ENCODE measurements at regions not wholly inside any gene's neighbourhood (a gene's known extent, or its start where the extent isn't known, plus 50 kb on each side); places are given as distances from the start of the nearest gene placed in this dataset.

GRCh38 chr4:77465271-77465670, 140.3 kb upstream of the CXCL13 start:
- CTCF ChIA-PET, result interaction anchor here (1.2 to 1.4 kb wide), 3 partner anchors 15 to 151 kb away, joined by 3 to 6 read pairs (median 3); no protein-coding TSS in a partner anchor
- H3K4me1 ChIP-seq, result no peaks in the 10 kb centered on the region
- WGBS (ENCODE audit: missing lambda C conversion rate), result 51% methylated on average over 2 of the region's 2 CpGs
- no peak overlapping the region for H3K4me3 ChIP-seq
- ATAC-seq (peak in 1 of 2 experiments; percentile 38; a peak in 1 of 6 replicates), DNase-seq (ENCODE audit: low read depth in 1 of 2, low spot score in 1 of 2) (no peak), FAIRE-seq (no peak)
- no peak overlapping the region for H3K4me2 ChIP-seq
- no peaks in the 10 kb centered on the region for H3K9me3 ChIP-seq
- TF ChIP-seq SMC3 (IDR thresholded peaks at IDR 0.05) (0 out of 3 replicates have a peak, but pooled peaks have one; percentile 15), RARB (CRISPR knock-in tag; IDR thresholded peaks at IDR 0.05) (no peak), RAD21 (conservative IDR thresholded peaks at IDR 0.05 in 1 of 2, IDR thresholded peaks at IDR 0.05 in 1 of 2) (peak; percentile 17 to 41; a peak in 2 of 5 replicates)
- H3K27ac ChIP-seq, result no peak overlapping the region
- POLR2A ChIA-PET, result no interaction called here

DNA sequence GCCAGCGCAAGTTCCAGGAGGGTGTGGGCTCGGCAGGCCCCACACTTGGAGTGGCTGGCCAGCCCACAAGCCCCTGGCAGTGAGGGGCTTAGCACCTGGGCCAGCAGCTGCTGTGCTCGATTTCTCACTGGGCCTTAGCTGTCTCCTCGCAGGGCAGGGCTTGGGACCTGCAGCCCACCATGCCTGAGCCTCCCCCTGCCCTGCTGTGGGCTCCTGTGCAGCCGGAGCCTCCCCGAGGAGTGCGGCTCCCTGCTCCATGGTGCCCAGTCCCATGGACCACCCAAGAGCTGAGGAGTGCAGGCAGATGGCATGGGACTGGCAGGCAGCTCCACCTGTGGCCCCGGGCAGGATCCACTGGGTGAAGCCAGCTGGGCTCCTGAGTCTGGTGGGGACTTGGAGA, 139.2 kb upstream of the CXCL13 start:
- WGBS (ENCODE audit: missing lambda C conversion rate), result 0% methylated on average over 1 of the region's 8 CpGs
- Histone ChIP-seq H3K4me3 (no peak overlapping the region), H3K4me1 (no peaks in the 10 kb centered on the region), H3K27ac (no peak overlapping the region), H3K9me3 (no peaks in the 10 kb centered on the region), H3K4me2 (no peak overlapping the region)
- ATAC-seq (no peak), DNase-seq (ENCODE audit: low read depth in 1 of 2, low spot score in 1 of 2) (no peak), FAIRE-seq (no peak)
- CTCF ChIA-PET, result no interaction called here
- no peak for TF ChIP-seq PHF8 (IDR thresholded peaks at IDR 0.05; ENCODE audit: borderline replicate concordance, low read depth)
- POLR2A ChIA-PET, result no interaction called here

- H3K4me1 ChIP-seq, result no peaks in the 10 kb centered on the region
- CTCF ChIA-PET, result interaction anchor here (0.6 to 1.2 kb wide), 3 partner anchors 76 to 143 kb away, joined by 3 read pairs; no protein-coding TSS in a partner anchor
- DNase-seq (ENCODE audit: low read depth in 1 of 2, low spot score in 1 of 2) (no peak), FAIRE-seq (no peak), ATAC-seq (no peak)
- WGBS (ENCODE audit: missing lambda C conversion rate), result 22% methylated on average over 5 of the region's 5 CpGs
- POLR2A ChIA-PET, result no interaction called here
- no peak overlapping the region for H3K4me2 ChIP-seq
- TF ChIP-seq CEBPB (IDR thresholded peaks at IDR 0.05), result no peak
- TF ChIP-seq KDM1A (IDR thresholded peaks at IDR 0.05; ENCODE audit: low read depth), result no peak
- no peak for TF ChIP-seq HEYL (CRISPR knock-in tag; IDR thresholded peaks at IDR 0.05)
- TF ChIP-seq, protein P1, sequence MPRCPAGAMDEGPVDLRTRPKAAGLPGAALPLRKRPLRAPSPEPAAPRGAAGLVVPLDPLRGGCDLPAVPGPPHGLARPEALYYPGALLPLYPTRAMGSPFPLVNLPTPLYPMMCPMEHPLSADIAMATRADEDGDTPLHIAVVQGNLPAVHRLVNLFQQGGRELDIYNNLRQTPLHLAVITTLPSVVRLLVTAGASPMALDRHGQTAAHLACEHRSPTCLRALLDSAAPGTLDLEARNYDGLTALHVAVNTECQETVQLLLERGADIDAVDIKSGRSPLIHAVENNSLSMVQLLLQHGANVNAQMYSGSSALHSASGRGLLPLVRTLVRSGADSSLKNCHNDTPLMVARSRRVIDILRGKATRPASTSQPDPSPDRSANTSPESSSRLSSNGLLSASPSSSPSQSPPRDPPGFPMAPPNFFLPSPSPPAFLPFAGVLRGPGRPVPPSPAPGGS (IDR thresholded peaks at IDR 0.05), result no peak
- H3K9me3 ChIP-seq, result no peaks in the 10 kb centered on the region
- no peak overlapping the region for H3K4me3 ChIP-seq
- H3K27ac ChIP-seq, result no peak overlapping the region
Measured at GRCh38 chr4:77471821-77472495, 133.7 kb upstream of the CXCL13 start.

DNA sequence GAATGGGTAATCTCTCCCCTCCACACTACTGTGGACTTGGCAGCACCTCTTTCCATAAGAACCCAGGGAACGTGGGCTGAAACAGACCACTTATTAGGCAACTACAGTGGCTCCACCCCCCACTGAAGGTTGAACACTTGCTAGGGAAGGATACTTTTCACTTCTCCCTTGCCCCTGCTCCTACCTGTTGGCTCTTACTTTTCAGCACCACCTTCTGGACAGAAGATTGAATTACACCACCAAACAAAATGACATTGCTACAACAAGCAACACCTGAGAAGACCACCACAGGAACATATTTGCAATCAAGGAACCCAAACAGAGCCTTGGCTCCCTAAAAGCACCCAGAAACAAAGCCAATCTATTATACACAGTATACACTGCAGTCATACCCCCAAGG, 132.1 kb upstream of the CXCL13 start:
- ChIA-PET POLR2A (no interaction called here), CTCF (interaction anchor here (1.1 kb wide), 1 partner anchor 88 kb away, joined by 3 read pairs; no protein-coding TSS in a partner anchor)
- no peak overlapping the region for H3K27ac ChIP-seq
- peak in 1 of 2 experiments; percentile 10; a peak in 1 of 5 replicates for TF ChIP-seq RAD21 (conservative IDR thresholded peaks at IDR 0.05 in 1 of 2, IDR thresholded peaks at IDR 0.05 in 1 of 2)
- no peak for TF ChIP-seq JUN (IDR thresholded peaks at IDR 0.05)
- 20% methylated on average over 1 of the region's 1 CpG for WGBS (ENCODE audit: missing lambda C conversion rate)
- ATAC-seq (no peak), FAIRE-seq (no peak), DNase-seq (ENCODE audit: low read depth in 1 of 2, low spot score in 1 of 2) (peak in 1 of 2 experiments; percentile 17)
- no peak overlapping the region for H3K4me2 ChIP-seq
- no peaks in the 10 kb centered on the region for H3K4me1 ChIP-seq
- no peaks in the 10 kb centered on the region for H3K9me3 ChIP-seq
- H3K4me3 ChIP-seq, result no peak overlapping the region

GRCh38 chr4:77481856-77482255, 123.8 kb upstream of the CXCL13 start:
- Histone ChIP-seq H3K4me3 (no peak overlapping the region), H3K4me1 (no peaks in the 10 kb centered on the region), H3K27ac (no peak overlapping the region), H3K9me3 (no peaks in the 10 kb centered on the region), H3K4me2 (no peak overlapping the region)
- WGBS (ENCODE audit: missing lambda C conversion rate), result 7% methylated on average over 1 of the region's 1 CpG
- TF ChIP-seq, protein P1 (IDR thresholded peaks at IDR 0.05), result no peak
- TF ChIP-seq SREBF2 (IDR thresholded peaks at IDR 0.05) (no peak), EP300 (IDR thresholded peaks at IDR 0.05) (no peak), CHD2 (IDR thresholded peaks at IDR 0.05; ENCODE audit: low read length, partially characterized antibody) (no peak), CEBPB (IDR thresholded peaks at IDR 0.05) (no peak), CHD4 (IDR thresholded peaks at IDR 0.05; ENCODE audit: borderline replicate concordance) (no peak), HOXB5 (CRISPR knock-in tag; IDR thresholded peaks at IDR 0.05) (no peak), RARB (CRISPR knock-in tag; IDR thresholded peaks at IDR 0.05) (no peak), TFCP2L1 (CRISPR knock-in tag; IDR thresholded peaks at IDR 0.05) (no peak), EHF (CRISPR knock-in tag; IDR thresholded peaks at IDR 0.05) (no peak), BHLHE40 (IDR thresholded peaks at IDR 0.05; ENCODE audit: low read depth, low read length) (no peak), HEYL (CRISPR knock-in tag; IDR thresholded peaks at IDR 0.05) (no peak), RAD21 (conservative IDR thresholded peaks at IDR 0.05 in 1 of 2, IDR thresholded peaks at IDR 0.05 in 1 of 2) (no peak), FOXS1 (CRISPR knock-in tag; IDR thresholded peaks at IDR 0.05) (no peak), KDM5A (IDR thresholded peaks at IDR 0.05) (no peak), ATOH8 (CRISPR knock-in tag; IDR thresholded peaks at IDR 0.05; ENCODE audit: low read depth) (no peak), JUN (IDR thresholded peaks at IDR 0.05) (no peak)
- ChIA-PET POLR2A (no interaction called here), CTCF (no interaction called here)
- no peak for ATAC-seq
- FAIRE-seq, result no peak
- no peak for DNase-seq (ENCODE audit: low read depth in 1 of 2, low spot score in 1 of 2)
